8988T (cell line): ENCODE measurements at regions not wholly inside any gene's neighbourhood (a gene's known extent, or its start where the extent isn't known, plus 50 kb on each side); places are given as distances from the start of the nearest gene placed in this dataset.
"Not testable (repeated sequence)": the region's sequence is repeated elsewhere in the genome, so short reads cannot be mapped to it uniquely, and the experiment has no call there.

Source experiments
- DNase-seq: peaks from one replicate; pipeline ENCODE4 v3.0.0; 2011

GRCh38 chr5:155794795-155795194, 532.2 kb upstream of the SGCD start:
- DNase-seq = no peak

- no peak for DNase-seq
These were observed 527.7 kb upstream of the SGCD start for GRCh38 chr5:155799308-155799707.

GRCh38 chr5:155807884-155808576, 518.9 kb upstream of the SGCD start:
- DNase-seq = no peak

- no peak for DNase-seq
These were observed 511.7 kb upstream of the SGCD start for GRCh38 chr5:155815248-155815647.

GRCh38 chr5:155822177-155822576, 504.8 kb upstream of the SGCD start:
- DNase-seq = no peak

GRCh38 chr5:155826611-155827507, 500.1 kb upstream of the SGCD start:
- no peak for DNase-seq

GRCh38 chr5:155827508-155827815, 499.5 kb upstream of the SGCD start:
- DNase-seq = not testable (repeated sequence)

GRCh38 chr5:155827949-155828348, 499.0 kb upstream of the SGCD start:
- no peak for DNase-seq

GRCh38 chr5:155831491-155831890, 495.5 kb upstream of the SGCD start:
- no peak for DNase-seq

GRCh38 chr5:155833287-155833686, 493.7 kb upstream of the SGCD start:
- DNase-seq = no peak

GRCh38 chr5:155834271-155834975, 492.5 kb upstream of the SGCD start:
- DNase-seq = no peak

GRCh38 chr5:155836089-155836803, 490.7 kb upstream of the SGCD start:
- DNase-seq = no peak

GRCh38 chr5:155838394-155838793, 488.6 kb upstream of the SGCD start:
- no peak for DNase-seq

GRCh38 chr5:155839251-155840037, 487.5 kb upstream of the SGCD start:
- no peak for DNase-seq

- DNase-seq = no peak
These were observed 482.4 kb upstream of the SGCD start for GRCh38 chr5:155844542-155844941.

- no peak for DNase-seq
These were observed 476.6 kb upstream of the SGCD start for GRCh38 chr5:155850370-155850769.

- DNase-seq = no peak
These were observed 460.0 kb upstream of the SGCD start for GRCh38 chr5:155866971-155867370.

GRCh38 chr5:155867522-155868088, 459.4 kb upstream of the SGCD start:
- DNase-seq = no peak

- no peak for DNase-seq
These were observed 456.3 kb upstream of the SGCD start for GRCh38 chr5:155870636-155871035.

- no peak for DNase-seq
These were observed 455.3 kb upstream of the SGCD start for GRCh38 chr5:155871623-155872022.

GRCh38 chr5:155872629-155873220, 454.2 kb upstream of the SGCD start:
- no peak for DNase-seq
